CD4-positive, CD25-positive, alpha-beta regulatory T cell (primary cell): ENCODE measurements at regions not wholly inside any gene's neighbourhood (a gene's known extent, or its start where the extent isn't known, plus 50 kb on each side); places are given as distances from the start of the nearest gene placed in this dataset.

ENCODE experiments used
- ATAC-seq, 2 donors: fragments of 150-1000 bp; cut with Tn5 transposase; one replicate each; pipeline ENCODE4 v1.10.0; 2021; ENCODE audit warnings: low read depth in 2 of 2, moderate number of reproducible peaks in 2 of 2, moderate library complexity in 1 of 2
- DNase-seq, 3 donors: peaks; one replicate each; pipeline versions ENCODE4 v3.0.0 to v3.0.0-alpha.2; 2012 to 2022; ENCODE audit warnings: mixed read lengths in 1 of 3
- H3K27ac ChIP-seq: one replicate; pipeline ENCODE4 v1.7.0; 2013; ENCODE audit warnings: mild to moderate bottlenecking, low read length; ENCODE audit not compliant: insufficient read depth, poor library complexity, severe bottlenecking
- H3K27me3 ChIP-seq: one replicate; pipeline ENCODE4 v1.7.0; 2013; ENCODE audit warnings: low read length; ENCODE audit not compliant: control insufficient read depth, insufficient read depth
- H3K36me3 ChIP-seq: one replicate; pipeline ENCODE4 v1.7.0; 2013; ENCODE audit warnings: mild to moderate bottlenecking, low read length, moderate library complexity; ENCODE audit not compliant: control insufficient read depth, insufficient read depth
- H3K4me1 ChIP-seq: 2 replicates; pipeline ENCODE4 v1.7.0; 2013; ENCODE audit warnings: mild to moderate bottlenecking, low read length; ENCODE audit not compliant: insufficient read depth, control insufficient read depth, poor library complexity, severe bottlenecking
- H3K4me3 ChIP-seq: one replicate; pipeline ENCODE4 v1.7.0; 2013; ENCODE audit warnings: low read depth, mild to moderate bottlenecking, low read length, moderate library complexity
- H3K9me3 ChIP-seq, 2 experiments: 1 replicate in 1 of 2; 2 replicates in 1 of 2; pipeline ENCODE4 v1.7.0; 2013; ENCODE audit warnings: low read length in 2 of 2, mild to moderate bottlenecking in 1 of 2, moderate library complexity in 1 of 2; ENCODE audit not compliant: control insufficient read depth in 2 of 2
- H3K27ac Mint-ChIP-seq, 3 donors: one replicate each; pipeline ENCODE4 v1.8.0; 2020 to 2022; ENCODE audit warnings: mild to moderate bottlenecking in 3 of 3, mixed read lengths in 3 of 3, moderate library complexity in 2 of 3
- H3K27me3 Mint-ChIP-seq: one replicate; pipeline ENCODE4 v1.8.0; 2022; ENCODE audit warnings: mild to moderate bottlenecking, mixed read lengths
- H3K36me3 Mint-ChIP-seq: one replicate; pipeline ENCODE4 v1.8.0; 2020; ENCODE audit warnings: mixed read lengths
- H3K4me1 Mint-ChIP-seq, 4 donors: one replicate each; pipeline ENCODE4 v1.8.0; 2020 to 2022; ENCODE audit warnings: mixed read lengths in 4 of 4, mild to moderate bottlenecking in 1 of 4
- H3K4me3 Mint-ChIP-seq, 4 donors: one replicate each; pipeline ENCODE4 v1.8.0; 2020 to 2022; ENCODE audit warnings: mild to moderate bottlenecking in 4 of 4, mixed read lengths in 4 of 4, moderate library complexity in 3 of 4
- H3K9me3 Mint-ChIP-seq, 7 donors: one replicate each; pipeline ENCODE4 v1.8.0; 2020 to 2022; ENCODE audit warnings: mixed read lengths in 7 of 7, mild to moderate bottlenecking in 3 of 7, moderate library complexity in 2 of 7

GRCh38 chr13:40390401-40390916 is 276.0 kb downstream of the FOXO1 start:
- no peaks in the 10 kb centered on the region for H3K27me3 Mint-ChIP-seq
- peaks cover 4 to 54% (median 34%) of the 10 kb centered on the region in 4 donors for H3K4me1 Mint-ChIP-seq
- ATAC-seq (no peak), DNase-seq (peak in 1 of 3 donors; percentile 36)
- no peaks in the 10 kb centered on the region for H3K36me3 ChIP-seq
- peaks cover 24% of the 10 kb centered on the region for H3K4me1 ChIP-seq
- H3K36me3 Mint-ChIP-seq, result peaks cover 3% of the 10 kb centered on the region
- no peaks in the 10 kb centered on the region for H3K27me3 ChIP-seq
- no peak overlapping the region for H3K27ac ChIP-seq
- H3K4me3 Mint-ChIP-seq, result peak overlapping the region; percentile 19 to 79 (median 63)
- H3K27ac Mint-ChIP-seq, result peak overlapping the region; percentile 60 to 100 (median 63)
- H3K9me3 Mint-ChIP-seq, result peaks cover 0 to 1% (median 0%) of the 10 kb centered on the region in 7 donors
- no peaks in the 10 kb centered on the region for H3K9me3 ChIP-seq
- H3K4me3 ChIP-seq, result no peak overlapping the region

GRCh38 chr13:40391788-40392187 is 274.7 kb downstream of the FOXO1 start:
- peaks cover 0 to 3% (median 0%) of the 10 kb centered on the region in 7 donors for H3K9me3 Mint-ChIP-seq
- H3K36me3 Mint-ChIP-seq, result peaks cover under 1% of the 10 kb centered on the region
- Histone ChIP-seq H3K27me3 (no peaks in the 10 kb centered on the region), H3K27ac (no peak overlapping the region), H3K9me3 (no peaks in the 10 kb centered on the region), H3K4me3 (no peak overlapping the region), H3K4me1 (peaks cover 24% of the 10 kb centered on the region), H3K36me3 (no peaks in the 10 kb centered on the region)
- H3K27ac Mint-ChIP-seq, result peak overlapping the region in 2 of 3 donors; percentile 64 to 72
- H3K4me1 Mint-ChIP-seq, result peaks cover 4 to 46% (median 29%) of the 10 kb centered on the region in 4 donors
- no peak for ATAC-seq
- DNase-seq, result no peak
- no peaks in the 10 kb centered on the region for H3K27me3 Mint-ChIP-seq
- no peak overlapping the region for H3K4me3 Mint-ChIP-seq

DNA sequence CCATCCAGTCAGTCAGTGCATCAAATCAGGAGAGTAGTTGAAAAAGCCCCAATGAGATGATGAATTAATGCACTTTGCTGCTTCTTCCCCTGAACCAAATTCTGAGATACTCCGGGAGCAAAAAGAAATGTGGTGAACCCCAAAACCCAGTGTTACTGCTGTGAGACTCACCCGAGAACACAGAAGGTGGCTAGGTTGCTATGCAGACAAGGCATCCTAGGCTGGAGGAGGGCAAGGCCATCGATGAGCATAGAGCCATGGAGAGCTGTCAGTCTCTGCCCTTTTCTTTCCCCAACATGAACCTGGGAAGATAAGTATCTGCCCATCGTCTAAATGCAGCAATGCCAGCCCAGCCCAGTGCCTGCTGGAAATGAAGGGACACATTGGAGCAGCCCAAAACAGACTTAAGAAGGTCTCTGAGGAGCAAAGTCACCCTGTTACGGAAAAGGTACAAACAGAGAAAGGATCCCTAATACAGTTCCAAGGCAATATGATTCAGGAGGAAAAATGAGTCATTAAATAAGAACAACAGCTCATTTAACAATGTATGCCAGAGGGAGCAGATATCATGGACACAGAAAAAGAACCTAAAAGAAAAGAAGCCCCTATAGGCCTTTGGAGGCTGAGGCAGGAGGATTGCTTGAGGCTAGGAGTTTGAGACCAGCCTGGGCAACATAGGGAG is 272.0 kb downstream of the FOXO1 start:
- DNase-seq, result no peak
- Mint-ChIP-seq H3K4me1 (peaks cover 7 to 23% (median 18%) of the 10 kb centered on the region in 4 donors), H3K9me3 (peaks cover 0 to 7% (median 1%) of the 10 kb centered on the region in 7 donors), H3K27ac (peak overlapping the region in 1 of 3 donors; percentile 65), H3K27me3 (no peaks in the 10 kb centered on the region), H3K36me3 (no peaks in the 10 kb centered on the region), H3K4me3 (no peak overlapping the region)
- Histone ChIP-seq H3K4me3 (no peak overlapping the region), H3K36me3 (no peaks in the 10 kb centered on the region), H3K9me3 (no peaks in the 10 kb centered on the region), H3K27ac (no peak overlapping the region), H3K4me1 (peaks cover 11% of the 10 kb centered on the region), H3K27me3 (no peaks in the 10 kb centered on the region)
- ATAC-seq, result no peak

DNA sequence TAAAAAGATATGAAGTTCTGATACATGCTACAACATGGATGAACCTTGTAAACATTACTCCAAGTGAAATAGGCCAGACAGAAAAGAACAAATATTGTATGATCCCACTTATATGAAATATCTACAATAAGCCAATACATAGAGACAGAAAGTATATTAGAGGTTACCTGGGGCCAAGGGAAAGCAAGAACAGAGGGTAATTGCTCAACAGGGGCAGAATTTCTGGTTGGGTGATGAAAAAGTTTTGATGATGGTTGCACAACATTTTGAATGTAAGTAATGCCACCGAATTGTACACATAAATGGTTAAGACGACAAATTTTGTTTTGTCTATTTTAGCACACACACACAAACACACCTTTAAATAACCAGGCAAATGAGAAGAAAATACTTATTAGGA is 268.4 kb downstream of the FOXO1 start:
- Histone ChIP-seq H3K9me3 (no peaks in the 10 kb centered on the region), H3K27me3 (no peaks in the 10 kb centered on the region), H3K4me1 (peaks cover 6% of the 10 kb centered on the region), H3K36me3 (no peaks in the 10 kb centered on the region), H3K27ac (no peak overlapping the region), H3K4me3 (no peak overlapping the region)
- H3K4me1 Mint-ChIP-seq, result peaks cover 11 to 28% (median 21%) of the 10 kb centered on the region in 4 donors
- H3K36me3 Mint-ChIP-seq, result no peaks in the 10 kb centered on the region
- no peaks in the 10 kb centered on the region for H3K27me3 Mint-ChIP-seq
- H3K27ac Mint-ChIP-seq, result no peak overlapping the region
- no peak overlapping the region for H3K4me3 Mint-ChIP-seq
- ATAC-seq, result no peak
- no peak for DNase-seq
- H3K9me3 Mint-ChIP-seq, result peaks cover 0 to 7% (median 1%) of the 10 kb centered on the region in 7 donors

- ATAC-seq (no peak), DNase-seq (no peak)
- H3K4me3 Mint-ChIP-seq, result no peak overlapping the region
- H3K27me3 Mint-ChIP-seq, result no peaks in the 10 kb centered on the region
- no peak overlapping the region for H3K4me3 ChIP-seq
- no peak overlapping the region for H3K27ac ChIP-seq
- H3K4me1 ChIP-seq, result peaks cover 6% of the 10 kb centered on the region
- H3K27me3 ChIP-seq, result no peaks in the 10 kb centered on the region
- no peaks in the 10 kb centered on the region for H3K9me3 ChIP-seq
- no peaks in the 10 kb centered on the region for H3K36me3 ChIP-seq
- no peaks in the 10 kb centered on the region for H3K36me3 Mint-ChIP-seq
- H3K4me1 Mint-ChIP-seq, result peaks cover 11 to 29% (median 19%) of the 10 kb centered on the region in 4 donors
- peak overlapping the region in 1 of 3 donors; percentile 4 for H3K27ac Mint-ChIP-seq
- H3K9me3 Mint-ChIP-seq, result peaks cover 0 to 7% (median 1%) of the 10 kb centered on the region in 7 donors
Observed at GRCh38 chr13:40399756-40400155, 266.7 kb downstream of the FOXO1 start.

DNA sequence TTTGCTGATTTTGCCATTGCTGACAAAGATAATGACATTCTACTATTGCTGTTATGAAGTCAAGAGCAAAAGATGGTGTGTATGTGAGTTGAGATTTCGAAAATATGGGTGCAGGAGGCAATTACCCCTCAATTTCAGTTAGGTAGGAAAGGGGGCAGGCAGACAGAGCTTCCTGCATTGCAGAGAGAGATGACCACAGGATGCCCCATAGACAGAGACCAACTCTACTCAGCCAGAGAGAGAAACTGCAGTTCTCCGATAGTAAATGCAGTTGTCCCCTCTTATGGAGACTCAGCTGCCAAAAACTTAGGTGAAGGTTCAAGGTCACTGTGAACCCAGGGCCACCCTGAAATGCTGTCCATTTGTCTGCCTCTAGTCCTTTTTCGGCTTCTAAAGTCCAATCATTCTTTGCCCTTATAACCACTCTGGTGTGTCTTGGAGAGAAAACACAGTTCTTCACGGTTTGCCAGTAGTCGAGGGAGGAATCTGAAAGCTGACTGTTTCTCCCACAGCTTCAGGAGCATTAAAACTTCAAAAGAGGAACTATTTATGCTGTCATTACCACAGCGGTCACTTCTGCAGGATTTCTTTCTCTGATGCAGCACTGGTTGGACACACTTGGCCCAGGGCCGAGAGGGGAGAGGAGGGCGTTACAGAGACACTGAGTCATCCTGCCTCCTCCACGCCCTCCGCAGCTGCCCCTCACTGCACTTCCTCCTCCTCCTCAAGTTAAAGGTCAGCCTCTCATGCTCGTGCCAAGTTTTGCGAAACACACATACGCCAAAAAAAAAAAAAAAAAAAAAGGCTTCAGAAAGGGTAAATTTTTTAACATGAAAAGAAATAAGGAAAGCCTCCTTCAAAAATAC is 264.3 kb downstream of the FOXO1 start:
- Mint-ChIP-seq H3K9me3 (peaks cover 0 to 7% (median 0%) of the 10 kb centered on the region in 7 donors), H3K4me1 (peaks cover 11 to 29% (median 16%) of the 10 kb centered on the region in 4 donors), H3K27ac (peak overlapping the region; percentile 2 to 37 (median 15)), H3K36me3 (no peaks in the 10 kb centered on the region), H3K4me3 (peak overlapping the region in 3 of 4 donors; percentile 57 to 70 (median 70)), H3K27me3 (no peaks in the 10 kb centered on the region)
- H3K27ac ChIP-seq, result no peak overlapping the region
- peak overlapping the region; percentile 42 for H3K4me3 ChIP-seq
- no peaks in the 10 kb centered on the region for H3K9me3 ChIP-seq
- H3K36me3 ChIP-seq, result no peaks in the 10 kb centered on the region
- peaks cover 6% of the 10 kb centered on the region for H3K4me1 ChIP-seq
- no peaks in the 10 kb centered on the region for H3K27me3 ChIP-seq
- peak; percentile 65 to 72 for ATAC-seq
- peak in 1 of 3 donors; percentile 54 for DNase-seq

DNA sequence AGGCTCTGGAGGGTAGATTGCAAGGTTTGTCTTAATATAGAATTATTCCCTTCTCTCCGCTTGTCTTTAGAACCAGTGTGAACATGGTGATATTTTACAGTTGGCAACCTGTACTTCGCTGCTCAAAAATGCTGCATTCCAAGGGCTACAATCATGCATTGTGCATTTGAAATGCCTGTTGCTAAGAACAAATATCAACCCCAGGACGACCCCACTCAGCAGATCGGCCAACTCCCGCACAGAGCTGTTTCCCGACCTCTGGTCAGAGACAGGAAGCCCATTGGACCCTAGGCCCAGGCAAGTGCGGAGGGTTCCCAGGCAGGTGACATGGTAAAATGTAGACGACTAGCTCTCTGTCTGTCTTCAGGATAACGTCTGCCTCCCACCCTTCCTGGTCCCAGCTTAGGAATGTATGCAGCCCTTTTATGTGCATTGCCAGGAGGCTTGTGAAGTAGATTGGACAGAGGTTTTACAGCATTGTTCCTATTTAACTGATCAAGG is 263.5 kb downstream of the FOXO1 start:
- Mint-ChIP-seq H3K27ac (peak overlapping the region in 2 of 3 donors; percentile 12 to 15), H3K36me3 (no peaks in the 10 kb centered on the region), H3K4me1 (peaks cover 11 to 25% (median 16%) of the 10 kb centered on the region in 4 donors), H3K4me3 (peak overlapping the region in 3 of 4 donors; percentile 57 to 70 (median 70)), H3K27me3 (no peaks in the 10 kb centered on the region), H3K9me3 (peaks cover 0 to 4% (median 0%) of the 10 kb centered on the region in 7 donors)
- DNase-seq, result no peak
- peaks cover 6% of the 10 kb centered on the region for H3K4me1 ChIP-seq
- H3K36me3 ChIP-seq, result no peaks in the 10 kb centered on the region
- ATAC-seq, result no peak
- no peak overlapping the region for H3K27ac ChIP-seq
- no peak overlapping the region for H3K4me3 ChIP-seq
- no peaks in the 10 kb centered on the region for H3K9me3 ChIP-seq
- H3K27me3 ChIP-seq, result no peaks in the 10 kb centered on the region
